PC-9 (cell line): ENCODE measurements at regions not wholly inside any gene's neighbourhood (a gene's known extent, or its start where the extent isn't known, plus 50 kb on each side); places are given as distances from the start of the nearest gene placed in this dataset.

ENCODE experiments used
- CTCF ChIP-seq: fragments of 200-600 bp; sonication (generic); conservative IDR thresholded peaks from 2 replicates; pipeline ENCODE4 v1.6.1; 2017; ENCODE audit warnings: mixed run types, antibody characterized with exemption, mild to moderate bottlenecking, moderate library complexity
- EZH2 ChIP-seq: fragments of 200-600 bp; sonication (generic); IDR thresholded peaks from 2 replicates; pipeline ENCODE4 v1.8.0; 2017; ENCODE audit warnings: antibody characterized with exemption, low read depth

GRCh38 chr15:25233766-25234350 lies 205.0 kb downstream of the UBE3A start:
- TF ChIP-seq CTCF (no peak), EZH2 (no peak)
